Astrocyte (in vitro differentiated cells and primary cell): ENCODE measurements at regions not wholly inside any gene's neighbourhood (a gene's known extent, or its start where the extent isn't known, plus 50 kb on each side); places are given as distances from the start of the nearest gene placed in this dataset.

Experiments
- CTCF ChIP-seq: IDR thresholded peaks from 2 replicates; pipeline ENCODE4 v1.5.1; 2011; ENCODE audit warnings: low read depth, mild to moderate bottlenecking, inconsistent platforms, low read length, moderate library complexity; ENCODE audit not compliant: insufficient read depth
- EZH2 ChIP-seq: IDR thresholded peaks from 2 replicates; pipeline ENCODE4 v1.6.1; 2012; ENCODE audit warnings: mild to moderate bottlenecking, low read length, inconsistent platforms; ENCODE audit not compliant: insufficient read depth

GRCh38 chr1:143652187-143652586, 319.6 kb downstream of the FAM72C start:
- TF ChIP-seq CTCF (no peak), EZH2 (no peak)
